ENCODE measurements at regions not wholly inside any gene's neighbourhood (a gene's known extent, or its start where the extent isn't known, plus 50 kb on each side); places are given as distances from the start of the nearest gene placed in this dataset.

GRCh38 chr14:101185073-101185835, 281.7 kb upstream of the RTL1 start:
- DNase-seq, result peak in 1 of 3 donors; percentile 8
- no peaks in the 10 kb centered on the region for H3K9me3 ChIP-seq
- no peak overlapping the region for H3K4me3 ChIP-seq
- no peaks in the 10 kb centered on the region for H3K27me3 ChIP-seq
- H3K27ac ChIP-seq, result no peak overlapping the region
- TF ChIP-seq CTCF (IDR thresholded peaks at IDR 0.05) (no peak), POLR2A (IDR thresholded peaks at IDR 0.05) (no peak)
- no peaks in the 10 kb centered on the region for H3K36me3 ChIP-seq
- no peaks in the 10 kb centered on the region for H3K4me1 ChIP-seq

- Histone ChIP-seq H3K4me1 (no peaks in the 10 kb centered on the region), H3K4me3 (no peak overlapping the region), H3K27me3 (no peaks in the 10 kb centered on the region), H3K27ac (no peak overlapping the region), H3K9me3 (no peaks in the 10 kb centered on the region), H3K36me3 (no peaks in the 10 kb centered on the region)
- no peak for TF ChIP-seq POLR2A (IDR thresholded peaks at IDR 0.05)
- no peak for TF ChIP-seq CTCF (IDR thresholded peaks at IDR 0.05)
- DNase-seq, result peak in 1 of 3 donors; percentile 16
These were observed 282.4 kb upstream of the RTL1 start for GRCh38 chr14:101185946-101186345.

DNA sequence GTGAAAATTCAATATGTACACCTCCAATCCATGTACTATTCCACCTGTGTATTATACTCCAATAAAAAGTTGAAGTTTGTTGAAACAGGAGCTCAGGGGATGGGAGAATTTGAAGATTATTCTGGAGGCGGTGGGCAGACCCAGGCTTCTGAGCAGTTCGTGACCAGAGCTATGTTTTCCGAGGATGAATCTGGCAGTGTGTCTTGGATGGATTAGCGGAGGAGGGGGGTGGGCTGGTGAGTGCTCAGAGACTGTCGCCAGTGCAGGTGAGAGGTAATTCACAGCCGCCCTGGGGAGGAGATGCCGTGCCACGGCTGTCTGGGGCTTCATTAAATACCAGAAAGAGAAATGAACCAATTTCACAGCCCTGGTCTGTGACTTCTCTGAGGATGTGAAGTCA, 283.0 kb upstream of the RTL1 start:
- DNase-seq, result no peak
- TF ChIP-seq CTCF (IDR thresholded peaks at IDR 0.05), result no peak
- TF ChIP-seq POLR2A (IDR thresholded peaks at IDR 0.05), result no peak
- H3K9me3 ChIP-seq, result no peaks in the 10 kb centered on the region

DNA sequence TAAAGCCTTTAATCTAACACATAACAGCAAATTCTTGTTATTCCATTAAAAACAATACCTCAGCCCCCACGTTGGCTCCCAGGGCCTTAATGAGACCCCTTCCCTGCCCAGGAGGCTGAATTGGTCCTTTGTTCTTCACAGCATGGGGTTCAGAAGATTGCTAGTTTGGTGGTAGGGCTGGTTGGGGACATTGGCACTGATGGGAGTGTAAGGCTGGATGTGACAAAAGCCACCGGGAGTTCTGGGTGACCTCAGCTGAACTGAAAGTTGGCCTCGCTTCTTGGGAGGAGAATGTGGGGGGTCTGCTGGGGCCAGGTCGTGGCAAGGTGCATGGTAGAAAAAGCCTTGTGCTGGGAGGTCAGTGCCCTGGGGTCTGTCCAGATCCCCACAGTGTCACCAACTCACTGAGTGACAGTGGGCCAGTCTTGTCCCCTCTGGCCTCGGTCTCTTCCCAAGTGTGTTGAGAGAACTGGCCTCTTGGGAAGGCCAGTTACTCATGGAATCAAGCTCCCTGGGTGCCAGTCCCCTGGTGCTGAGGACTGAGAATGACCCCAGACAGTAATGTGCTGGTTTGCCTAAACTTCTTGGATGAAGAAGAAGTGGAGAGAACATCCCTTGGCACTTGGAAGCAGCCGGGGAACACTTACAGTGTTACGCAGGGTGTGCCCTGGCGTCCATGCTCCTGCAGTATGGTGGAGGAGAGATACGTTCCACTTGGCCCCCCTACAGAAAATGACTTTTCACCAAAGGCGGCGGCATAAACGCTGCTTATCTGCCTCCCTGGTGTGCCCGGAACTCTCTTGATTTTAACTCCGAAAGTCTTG, 283.7 kb upstream of the RTL1 start:
- peak in 1 of 3 donors; percentile 18 for DNase-seq
- Histone ChIP-seq H3K36me3 (no peaks in the 10 kb centered on the region), H3K9me3 (no peaks in the 10 kb centered on the region), H3K27me3 (no peaks in the 10 kb centered on the region), H3K4me3 (no peak overlapping the region), H3K27ac (no peak overlapping the region), H3K4me1 (no peaks in the 10 kb centered on the region)
- TF ChIP-seq CTCF (IDR thresholded peaks at IDR 0.05), result no peak
- TF ChIP-seq POLR2A (IDR thresholded peaks at IDR 0.05), result no peak

More for the DNA sequence above, 283.0 kb upstream of the RTL1 start:
- Histone ChIP-seq H3K36me3 (no peaks in the 10 kb centered on the region), H3K27ac (no peak overlapping the region), H3K27me3 (no peaks in the 10 kb centered on the region), H3K4me3 (no peak overlapping the region), H3K4me1 (no peaks in the 10 kb centered on the region)

DNA sequence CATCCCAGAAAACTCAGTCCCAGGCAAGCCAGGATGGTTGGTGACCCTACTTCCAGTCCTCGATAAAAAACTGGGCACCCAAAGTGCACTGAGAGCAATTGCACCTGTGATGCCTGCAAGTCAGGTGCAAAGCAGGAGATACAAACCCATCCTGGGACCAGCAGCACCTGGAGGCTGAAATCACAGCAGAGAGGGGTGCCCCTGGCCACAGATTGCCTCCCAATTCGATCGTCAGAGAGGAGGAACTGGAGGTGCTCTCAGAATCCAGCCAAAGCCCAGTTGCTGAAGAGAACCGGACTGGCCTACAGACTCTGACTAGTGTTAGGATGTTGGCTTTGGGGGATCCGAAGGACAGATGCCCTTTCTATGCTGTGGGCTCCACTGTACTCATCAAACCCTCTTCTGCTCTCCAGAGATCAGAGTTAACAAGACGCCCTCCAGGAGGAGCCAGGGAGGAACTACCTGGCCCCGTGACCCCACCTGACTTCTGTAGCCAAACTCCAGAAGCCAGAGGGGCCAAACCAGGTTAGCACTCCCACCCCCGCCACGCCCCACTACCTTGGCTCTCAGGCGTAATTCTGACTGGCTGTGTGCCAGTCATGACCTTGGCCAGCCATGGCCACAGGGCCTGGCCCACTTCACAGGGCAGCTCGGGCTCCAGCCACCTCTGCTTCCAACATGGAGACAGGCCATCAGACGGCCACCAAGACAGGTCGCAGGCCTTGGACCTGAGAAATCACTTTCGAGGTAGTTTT, 284.5 kb upstream of the RTL1 start:
- no peaks in the 10 kb centered on the region for H3K36me3 ChIP-seq
- H3K4me1 ChIP-seq, result no peaks in the 10 kb centered on the region
- TF ChIP-seq POLR2A (IDR thresholded peaks at IDR 0.05) (no peak), CTCF (IDR thresholded peaks at IDR 0.05) (no peak)
- H3K27ac ChIP-seq, result no peak overlapping the region
- H3K9me3 ChIP-seq, result no peaks in the 10 kb centered on the region
- no peaks in the 10 kb centered on the region for H3K27me3 ChIP-seq
- peak in 1 of 3 donors; percentile 26 for DNase-seq
- H3K4me3 ChIP-seq, result no peak overlapping the region
